GM23338 (cell line): ENCODE measurements at regions not wholly inside any gene's neighbourhood (a gene's known extent, or its start where the extent isn't known, plus 50 kb on each side); places are given as distances from the start of the nearest gene placed in this dataset.
A peak's percentile ranks its signal among the peaks of the same experiment; 100 is the strongest.

Experiments
- ATAC-seq: fragments of 200-7000 bp; cut with Tn5 transposase; 3 replicates; pipeline ENCODE4 v1.9.1; 2020
- DNase-seq: peaks from one replicate; pipeline ENCODE4 v3.0.0-alpha.2; 2015; ENCODE audit warnings: low spot score
- H2AFZ ChIP-seq: fragments of 200-600 bp; sonication (generic); 2 replicates; pipeline ENCODE4 v1.8.0; 2016; ENCODE audit warnings: antibody characterized with exemption, mild to moderate bottlenecking, moderate library complexity
- H3F3A ChIP-seq: fragments of 200-600 bp; sonication (generic); replicated peaks from 2 replicates; pipeline ENCODE4 v1.8.0; 2017; ENCODE audit warnings: antibody characterized with exemption, mixed run types, low read depth
- H3K27ac ChIP-seq: fragments of 200-600 bp; sonication (generic); 2 replicates; pipeline ENCODE4 v1.6.1; 2016; ENCODE audit warnings: low read depth
- H3K27me3 ChIP-seq: fragments of 200-600 bp; sonication (generic); 2 replicates; pipeline ENCODE4 v1.8.0; 2016; ENCODE audit warnings: mild to moderate bottlenecking, mixed run types, moderate library complexity; ENCODE audit not compliant: insufficient read depth
- H3K36me3 ChIP-seq: fragments of 200-600 bp; sonication (generic); 2 replicates; pipeline ENCODE4 v1.8.0; 2016; ENCODE audit warnings: mild to moderate bottlenecking; ENCODE audit not compliant: insufficient read depth
- H3K4me1 ChIP-seq: fragments of 200-600 bp; sonication (generic); 2 replicates; pipeline ENCODE4 v1.8.0; 2016; ENCODE audit warnings: mild to moderate bottlenecking, moderate library complexity; ENCODE audit not compliant: insufficient read depth
- H3K4me2 ChIP-seq: fragments of 200-600 bp; sonication (generic); 2 replicates; pipeline ENCODE4 v1.7.1; 2017; ENCODE audit warnings: mixed run types
- H3K4me3 ChIP-seq: fragments of 200-600 bp; sonication (generic); 2 replicates; pipeline ENCODE4 v1.6.1; 2016; ENCODE audit warnings: mixed run types
- H3K79me2 ChIP-seq: fragments of 200-600 bp; sonication (generic); replicated peaks from 2 replicates; pipeline ENCODE4 v1.8.0; 2017; ENCODE audit warnings: mild to moderate bottlenecking; ENCODE audit not compliant: insufficient read depth
- H3K9me2 ChIP-seq: fragments of 200-600 bp; sonication (generic); 2 replicates; pipeline ENCODE4 v1.8.0; 2017; ENCODE audit not compliant: insufficient read depth
- H4K20me1 ChIP-seq: fragments of 200-600 bp; sonication (generic); replicated peaks from 2 replicates; pipeline ENCODE4 v1.8.0; 2017; ENCODE audit warnings: mild to moderate bottlenecking; ENCODE audit not compliant: insufficient read depth
- H3K27ac Mint-ChIP-seq: 2 replicates; pipeline ENCODE4 v1.8.0; 2020; ENCODE audit warnings: inconsistent platforms, mild to moderate bottlenecking, moderate library complexity, mixed read lengths
- H3K27me3 Mint-ChIP-seq: 3 replicates; pipeline ENCODE4 v1.8.0; 2022; ENCODE audit warnings: low read depth, mild to moderate bottlenecking, moderate library complexity, mixed read lengths, inconsistent platforms; ENCODE audit not compliant: insufficient read depth, poor library complexity
- H3K36me3 Mint-ChIP-seq: 3 replicates; pipeline ENCODE4 v1.8.0; 2021; ENCODE audit warnings: low read depth, mild to moderate bottlenecking, inconsistent platforms, moderate library complexity, mixed read lengths
- H3K4me1 Mint-ChIP-seq: 3 replicates; pipeline ENCODE4 v1.8.0; 2020; ENCODE audit warnings: mild to moderate bottlenecking, inconsistent platforms, mixed read lengths
- H3K4me3 Mint-ChIP-seq: 3 replicates; pipeline ENCODE4 v1.8.0; 2021; ENCODE audit warnings: moderate library complexity, mild to moderate bottlenecking, inconsistent platforms, mixed read lengths
- H3K9me3 Mint-ChIP-seq: 3 replicates; pipeline ENCODE4 v1.8.0; 2020; ENCODE audit warnings: moderate library complexity, mild to moderate bottlenecking, inconsistent platforms, mixed read lengths
- CREB1 ChIP-seq: fragments of 250-450 bp; sonication (Bioruptor Pico); IDR thresholded peaks from 2 replicates; pipeline ENCODE4 v1.5.0; 2020; ENCODE audit warnings: low read depth, mild to moderate bottlenecking, moderate library complexity
- EZH2 ChIP-seq: fragments of 200-600 bp; sonication (generic); IDR thresholded peaks from one replicate; pipeline ENCODE4 v1.8.0; 2017; ENCODE audit warnings: antibody characterized with exemption, mild to moderate bottlenecking, low read depth; ENCODE audit not compliant: unreplicated experiment
- EZH2phosphoT487 ChIP-seq: fragments of 200-600 bp; sonication (generic); IDR thresholded peaks from one replicate; pipeline ENCODE4 v1.8.1; 2018; ENCODE audit warnings: antibody characterized with exemption; ENCODE audit not compliant: unreplicated experiment
- NANOG ChIP-seq: IDR thresholded peaks from 2 replicates; pipeline ENCODE4 v1.6.1; 2016; ENCODE audit warnings: antibody characterized with exemption, borderline replicate concordance
- STAT1 ChIP-seq: IDR thresholded peaks from one replicate; pipeline ENCODE4 v1.6.1; 2016; ENCODE audit warnings: antibody characterized with exemption; ENCODE audit not compliant: unreplicated experiment
- ZNF114 ChIP-seq: fragments of 250-450 bp; sonication (Bioruptor Pico); IDR thresholded peaks from 2 replicates; pipeline ENCODE4 v1.5.0; 2020; ENCODE audit warnings: mild to moderate bottlenecking, moderate library complexity
- ZNF331 ChIP-seq: fragments of 250-450 bp; sonication (Bioruptor Pico); IDR thresholded peaks from 2 replicates; pipeline ENCODE4 v1.5.0; 2020; ENCODE audit warnings: low read depth, mild to moderate bottlenecking, moderate library complexity
- TF ChIP-seq, protein P1 (sequence below): fragments of 250-450 bp; sonication (Bioruptor Pico); IDR thresholded peaks from 2 replicates; pipeline ENCODE4 v1.5.0; 2020; ENCODE audit warnings: mild to moderate bottlenecking, moderate library complexity
- TF ChIP-seq, protein P2 (sequence below), 2 experiments: fragments of 200-600 bp in 1 of 2; sonication (generic) in 1 of 2; conservative IDR thresholded peaks; 2 replicates each; pipeline versions ENCODE4 v1.5.1 to v1.6.1; 2016 to 2017; ENCODE audit warnings: antibody characterized with exemption in 2 of 2, low read depth in 2 of 2, mild to moderate bottlenecking in 2 of 2, moderate library complexity in 1 of 2

GRCh38 chr14:25552826-25553225 is 502.9 kb upstream of the STXBP6 start (continued):
- TF ChIP-seq, protein P1, sequence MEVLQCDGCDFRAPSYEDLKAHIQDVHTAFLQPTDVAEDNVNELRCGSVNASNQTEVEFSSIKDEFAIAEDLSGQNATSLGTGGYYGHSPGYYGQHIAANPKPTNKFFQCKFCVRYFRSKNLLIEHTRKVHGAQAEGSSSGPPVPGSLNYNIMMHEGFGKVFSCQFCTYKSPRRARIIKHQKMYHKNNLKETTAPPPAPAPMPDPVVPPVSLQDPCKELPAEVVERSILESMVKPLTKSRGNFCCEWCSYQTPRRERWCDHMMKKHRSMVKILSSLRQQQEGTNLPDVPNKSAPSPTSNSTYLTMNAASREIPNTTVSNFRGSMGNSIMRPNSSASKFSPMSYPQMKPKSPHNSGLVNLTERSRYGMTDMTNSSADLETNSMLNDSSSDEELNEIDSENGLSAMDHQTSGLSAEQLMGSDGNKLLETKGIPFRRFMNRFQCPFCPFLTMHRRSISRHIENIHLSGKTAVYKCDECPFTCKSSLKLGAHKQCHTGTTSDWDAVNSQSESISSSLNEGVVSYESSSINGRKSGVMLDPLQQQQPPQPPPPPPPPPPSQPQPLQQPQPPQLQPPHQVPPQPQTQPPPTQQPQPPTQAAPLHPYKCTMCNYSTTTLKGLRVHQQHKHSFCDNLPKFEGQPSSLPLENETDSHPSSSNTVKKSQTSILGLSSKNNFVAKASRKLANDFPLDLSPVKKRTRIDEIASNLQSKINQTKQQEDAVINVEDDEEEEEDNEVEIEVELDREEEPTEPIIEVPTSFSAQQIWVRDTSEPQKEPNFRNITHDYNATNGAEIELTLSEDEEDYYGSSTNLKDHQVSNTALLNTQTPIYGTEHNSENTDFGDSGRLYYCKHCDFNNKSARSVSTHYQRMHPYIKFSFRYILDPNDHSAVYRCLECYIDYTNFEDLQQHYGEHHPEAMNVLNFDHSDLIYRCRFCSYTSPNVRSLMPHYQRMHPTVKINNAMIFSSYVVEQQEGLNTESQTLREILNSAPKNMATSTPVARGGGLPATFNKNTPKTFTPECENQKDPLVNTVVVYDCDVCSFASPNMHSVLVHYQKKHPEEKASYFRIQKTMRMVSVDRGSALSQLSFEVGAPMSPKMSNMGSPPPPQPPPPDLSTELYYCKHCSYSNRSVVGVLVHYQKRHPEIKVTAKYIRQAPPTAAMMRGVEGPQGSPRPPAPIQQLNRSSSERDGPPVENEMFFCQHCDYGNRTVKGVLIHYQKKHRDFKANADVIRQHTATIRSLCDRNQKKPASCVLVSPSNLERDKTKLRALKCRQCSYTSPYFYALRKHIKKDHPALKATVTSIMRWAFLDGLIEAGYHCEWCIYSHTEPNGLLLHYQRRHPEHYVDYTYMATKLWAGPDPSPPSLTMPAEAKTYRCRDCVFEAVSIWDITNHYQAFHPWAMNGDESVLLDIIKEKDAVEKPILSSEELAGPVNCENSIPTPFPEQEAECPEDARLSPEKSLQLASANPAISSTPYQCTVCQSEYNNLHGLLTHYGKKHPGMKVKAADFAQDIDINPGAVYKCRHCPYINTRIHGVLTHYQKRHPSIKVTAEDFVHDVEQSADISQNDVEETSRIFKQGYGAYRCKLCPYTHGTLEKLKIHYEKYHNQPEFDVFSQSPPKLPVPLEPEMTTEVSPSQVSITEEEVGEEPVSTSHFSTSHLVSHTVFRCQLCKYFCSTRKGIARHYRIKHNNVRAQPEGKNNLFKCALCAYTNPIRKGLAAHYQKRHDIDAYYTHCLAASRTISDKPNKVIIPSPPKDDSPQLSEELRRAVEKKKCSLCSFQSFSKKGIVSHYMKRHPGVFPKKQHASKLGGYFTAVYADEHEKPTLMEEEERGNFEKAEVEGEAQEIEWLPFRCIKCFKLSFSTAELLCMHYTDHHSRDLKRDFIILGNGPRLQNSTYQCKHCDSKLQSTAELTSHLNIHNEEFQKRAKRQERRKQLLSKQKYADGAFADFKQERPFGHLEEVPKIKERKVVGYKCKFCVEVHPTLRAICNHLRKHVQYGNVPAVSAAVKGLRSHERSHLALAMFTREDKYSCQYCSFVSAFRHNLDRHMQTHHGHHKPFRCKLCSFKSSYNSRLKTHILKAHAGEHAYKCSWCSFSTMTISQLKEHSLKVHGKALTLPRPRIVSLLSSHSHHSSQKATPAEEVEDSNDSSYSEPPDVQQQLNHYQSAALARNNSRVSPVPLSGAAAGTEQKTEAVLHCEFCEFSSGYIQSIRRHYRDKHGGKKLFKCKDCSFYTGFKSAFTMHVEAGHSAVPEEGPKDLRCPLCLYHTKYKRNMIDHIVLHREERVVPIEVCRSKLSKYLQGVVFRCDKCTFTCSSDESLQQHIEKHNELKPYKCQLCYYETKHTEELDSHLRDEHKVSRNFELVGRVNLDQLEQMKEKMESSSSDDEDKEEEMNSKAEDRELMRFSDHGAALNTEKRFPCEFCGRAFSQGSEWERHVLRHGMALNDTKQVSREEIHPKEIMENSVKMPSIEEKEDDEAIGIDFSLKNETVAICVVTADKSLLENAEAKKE: no peak

DNA sequence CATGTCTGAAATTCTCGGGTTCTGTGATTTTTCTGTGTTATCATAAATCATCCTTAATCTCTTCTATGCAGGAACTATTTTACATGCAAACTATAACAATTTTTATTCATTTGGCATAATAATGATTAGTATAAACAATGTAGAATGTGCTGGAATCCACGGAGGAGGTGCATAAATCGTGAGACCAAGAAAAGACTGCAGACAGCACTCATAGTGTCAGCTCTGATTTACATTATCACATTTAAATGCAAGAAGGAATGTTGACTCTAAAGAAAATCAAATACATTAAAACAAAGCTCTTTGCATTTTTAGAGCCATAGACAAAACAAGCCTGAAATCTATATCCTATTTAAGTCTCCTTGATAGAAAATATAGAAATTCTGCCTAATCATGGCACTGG is 501.7 kb upstream of the STXBP6 start:
- H3K36me3 Mint-ChIP-seq: no peaks in the 10 kb centered on the region
- H3K4me1 Mint-ChIP-seq: peaks cover 15% of the 10 kb centered on the region
- peaks cover 6% of the 10 kb centered on the region for H3K27me3 Mint-ChIP-seq
- Histone ChIP-seq H3K79me2 (no peaks in the 10 kb centered on the region), H3F3A (no peaks in the 10 kb centered on the region), H3K4me2 (0 out of 2 replicates have a peak overlapping the region, but pooled peaks have one; percentile 4), H3K27me3 (no peaks in the 10 kb centered on the region), H3K27ac (no peak overlapping the region), H4K20me1 (no peaks in the 10 kb centered on the region), H2AFZ (no peak overlapping the region), H3K4me1 (peaks cover 13% of the 10 kb centered on the region), H3K36me3 (no peaks in the 10 kb centered on the region), H3K9me2 (peaks cover 5% of the 10 kb centered on the region; the same call in 1 of the 2 replicates), H3K4me3 (no peak overlapping the region)
- no peaks in the 10 kb centered on the region; the same call in 1 of the 3 replicates for H3K9me3 Mint-ChIP-seq
- H3K4me3 Mint-ChIP-seq: no peak overlapping the region
- DNase-seq: no peak
- H3K27ac Mint-ChIP-seq: peak overlapping the region; percentile 59
- ATAC-seq: no peak
- TF ChIP-seq NANOG (no peak), ZNF331 (CRISPR knock-in tag) (no peak), EZH2phosphoT487 (no peak), EZH2 (no peak), ZNF114 (CRISPR knock-in tag) (no peak), CREB1 (CRISPR knock-in tag) (no peak), STAT1 (no peak)
- TF ChIP-seq, protein P1: no peak
- TF ChIP-seq, protein P2, sequence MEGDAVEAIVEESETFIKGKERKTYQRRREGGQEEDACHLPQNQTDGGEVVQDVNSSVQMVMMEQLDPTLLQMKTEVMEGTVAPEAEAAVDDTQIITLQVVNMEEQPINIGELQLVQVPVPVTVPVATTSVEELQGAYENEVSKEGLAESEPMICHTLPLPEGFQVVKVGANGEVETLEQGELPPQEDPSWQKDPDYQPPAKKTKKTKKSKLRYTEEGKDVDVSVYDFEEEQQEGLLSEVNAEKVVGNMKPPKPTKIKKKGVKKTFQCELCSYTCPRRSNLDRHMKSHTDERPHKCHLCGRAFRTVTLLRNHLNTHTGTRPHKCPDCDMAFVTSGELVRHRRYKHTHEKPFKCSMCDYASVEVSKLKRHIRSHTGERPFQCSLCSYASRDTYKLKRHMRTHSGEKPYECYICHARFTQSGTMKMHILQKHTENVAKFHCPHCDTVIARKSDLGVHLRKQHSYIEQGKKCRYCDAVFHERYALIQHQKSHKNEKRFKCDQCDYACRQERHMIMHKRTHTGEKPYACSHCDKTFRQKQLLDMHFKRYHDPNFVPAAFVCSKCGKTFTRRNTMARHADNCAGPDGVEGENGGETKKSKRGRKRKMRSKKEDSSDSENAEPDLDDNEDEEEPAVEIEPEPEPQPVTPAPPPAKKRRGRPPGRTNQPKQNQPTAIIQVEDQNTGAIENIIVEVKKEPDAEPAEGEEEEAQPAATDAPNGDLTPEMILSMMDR (conservative IDR thresholded peaks at IDR 0.05; ENCODE audit: low read depth in 2 of 2): no peak
